ENCODE measurements at regions not wholly inside any gene's neighbourhood (a gene's known extent, or its start where the extent isn't known, plus 50 kb on each side); places are given as distances from the start of the nearest gene placed in this dataset.

GRCh38 chrX:14173873-14174272, 144.2 kb upstream of the GEMIN8 start:
- DNase-seq (ENCODE audit: low read depth, low spot score): no peak
- TF ChIP-seq, protein P1, sequence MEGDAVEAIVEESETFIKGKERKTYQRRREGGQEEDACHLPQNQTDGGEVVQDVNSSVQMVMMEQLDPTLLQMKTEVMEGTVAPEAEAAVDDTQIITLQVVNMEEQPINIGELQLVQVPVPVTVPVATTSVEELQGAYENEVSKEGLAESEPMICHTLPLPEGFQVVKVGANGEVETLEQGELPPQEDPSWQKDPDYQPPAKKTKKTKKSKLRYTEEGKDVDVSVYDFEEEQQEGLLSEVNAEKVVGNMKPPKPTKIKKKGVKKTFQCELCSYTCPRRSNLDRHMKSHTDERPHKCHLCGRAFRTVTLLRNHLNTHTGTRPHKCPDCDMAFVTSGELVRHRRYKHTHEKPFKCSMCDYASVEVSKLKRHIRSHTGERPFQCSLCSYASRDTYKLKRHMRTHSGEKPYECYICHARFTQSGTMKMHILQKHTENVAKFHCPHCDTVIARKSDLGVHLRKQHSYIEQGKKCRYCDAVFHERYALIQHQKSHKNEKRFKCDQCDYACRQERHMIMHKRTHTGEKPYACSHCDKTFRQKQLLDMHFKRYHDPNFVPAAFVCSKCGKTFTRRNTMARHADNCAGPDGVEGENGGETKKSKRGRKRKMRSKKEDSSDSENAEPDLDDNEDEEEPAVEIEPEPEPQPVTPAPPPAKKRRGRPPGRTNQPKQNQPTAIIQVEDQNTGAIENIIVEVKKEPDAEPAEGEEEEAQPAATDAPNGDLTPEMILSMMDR (IDR thresholded peaks at IDR 0.05; ENCODE audit: low read depth, low read length): no peak
- in situ Hi-C loops (cut with HindIII; ENCODE audit: low sequenced_read_pairs): no loop called here
- no peak overlapping the region for H3K4me3 ChIP-seq (ENCODE audit: low read depth, low read length)

DNA sequence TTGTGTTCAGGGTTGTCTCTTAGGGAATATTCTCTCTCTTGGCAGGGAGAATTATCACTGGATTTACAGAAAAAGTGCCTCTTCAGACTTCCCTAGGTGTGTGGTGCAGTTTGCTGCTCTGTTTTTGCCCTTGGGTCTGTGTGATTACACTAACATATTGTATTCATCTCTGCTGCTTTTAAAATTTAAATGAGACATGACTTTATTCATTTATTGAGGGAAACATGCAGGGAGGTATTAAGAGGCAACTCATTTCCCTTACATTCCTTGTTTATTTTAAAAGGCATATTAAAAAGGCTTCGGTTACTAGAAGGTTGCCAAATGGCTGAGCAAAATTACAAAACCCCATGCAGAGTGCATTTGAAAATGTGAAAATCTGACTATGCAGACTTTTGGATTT, 135.1 kb upstream of the GEMIN8 start:
- TF ChIP-seq, protein P1 (IDR thresholded peaks at IDR 0.05; ENCODE audit: low read depth, low read length): no peak
- no peak for DNase-seq (ENCODE audit: low read depth, low spot score)
- H3K4me3 ChIP-seq (ENCODE audit: low read depth, low read length): no peak overlapping the region
- in situ Hi-C loops (cut with HindIII; ENCODE audit: low sequenced_read_pairs): no loop called here

DNA sequence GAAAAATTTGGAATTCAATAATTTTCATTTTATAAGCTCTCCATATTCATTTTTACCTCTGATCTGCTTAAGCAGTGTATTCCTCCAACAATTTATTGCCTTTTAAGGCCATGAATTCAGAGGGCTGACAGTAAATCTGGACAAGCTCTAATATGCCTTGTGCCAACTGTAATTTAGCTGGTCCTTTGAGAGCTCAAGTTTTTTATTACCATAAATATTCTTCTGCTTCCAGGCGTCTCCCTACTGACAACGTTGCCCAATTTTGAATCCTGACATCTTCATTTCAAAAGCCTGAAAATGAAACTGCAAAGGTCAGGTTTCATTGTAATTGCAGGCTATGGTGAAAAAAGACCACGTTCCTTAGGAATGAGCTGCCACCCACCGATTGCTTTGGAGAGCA, 95.8 kb upstream of the GEMIN8 start:
- in situ Hi-C loops (cut with HindIII; ENCODE audit: low sequenced_read_pairs): no loop called here

GRCh38 chrX:14124562-14124961, 94.9 kb upstream of the GEMIN8 start:
- DNase-seq (ENCODE audit: low read depth, low spot score): no peak
- H3K4me3 ChIP-seq (ENCODE audit: low read depth, low read length): no peak overlapping the region
- TF ChIP-seq, protein P1 (IDR thresholded peaks at IDR 0.05; ENCODE audit: low read depth, low read length): no peak
- in situ Hi-C loops (cut with HindIII; ENCODE audit: low sequenced_read_pairs): no loop called here

More for the DNA sequence above, 95.8 kb upstream of the GEMIN8 start:
- TF ChIP-seq, protein P1 (IDR thresholded peaks at IDR 0.05; ENCODE audit: low read depth, low read length): no peak
- no peak for DNase-seq (ENCODE audit: low read depth, low spot score)
- H3K4me3 ChIP-seq (ENCODE audit: low read depth, low read length): no peak overlapping the region

GRCh38 chrX:14095702-14096101, 66.0 kb upstream of the GEMIN8 start:
- peak; percentile 42 for DNase-seq (ENCODE audit: low read depth, low spot score)
- in situ Hi-C loops (cut with HindIII; ENCODE audit: low sequenced_read_pairs): no loop called here
- TF ChIP-seq, protein P1 (IDR thresholded peaks at IDR 0.05; ENCODE audit: low read depth, low read length): peak; percentile 61
- H3K4me3 ChIP-seq (ENCODE audit: low read depth, low read length): no peak overlapping the region

- TF ChIP-seq, protein P1 (IDR thresholded peaks at IDR 0.05; ENCODE audit: low read depth, low read length): no peak
- no peak for DNase-seq (ENCODE audit: low read depth, low spot score)
- in situ Hi-C loops (cut with HindIII; ENCODE audit: low sequenced_read_pairs): no loop called here
- H3K4me3 ChIP-seq (ENCODE audit: low read depth, low read length): no peak overlapping the region
Observed at GRCh38 chrX:14094191-14094590, 64.5 kb upstream of the GEMIN8 start.

- in situ Hi-C loops (cut with HindIII; ENCODE audit: low sequenced_read_pairs): no loop called here
- no peak overlapping the region for H3K4me3 ChIP-seq (ENCODE audit: low read depth, low read length)
- TF ChIP-seq, protein P1 (IDR thresholded peaks at IDR 0.05; ENCODE audit: low read depth, low read length): no peak
- no peak for DNase-seq (ENCODE audit: low read depth, low spot score)
Observed at GRCh38 chrX:14084466-14084865, 54.8 kb upstream of the GEMIN8 start.

All from astrocyte of the spinal cord (primary cell).